Keratinocyte (primary cell): ENCODE measurements at regions not wholly inside any gene's neighbourhood (a gene's known extent, or its start where the extent isn't known, plus 50 kb on each side); places are given as distances from the start of the nearest gene placed in this dataset.

Experiments
- DNase-seq: peaks from one replicate; pipeline ENCODE4 v3.0.0-alpha.2; 2011; ENCODE audit warnings: low read depth, missing footprints, low spot score
- FAIRE-seq: peaks from 2 replicates; lab custom pipeline; 2011; peaks lifted over from hg19 to GRCh38; lab: Jason Lieb, UNC
- H2AFZ ChIP-seq: 2 replicates; pipeline ENCODE4 v1.6.0; 2012; ENCODE audit warnings: low read length, control low read depth, inconsistent platforms; ENCODE audit not compliant: control insufficient read depth
- H3K27ac ChIP-seq: 2 replicates; pipeline ENCODE4 v1.5.1; 2011; ENCODE audit warnings: low read length; ENCODE audit not compliant: control insufficient read depth, insufficient read depth
- H3K27me3 ChIP-seq: 3 replicates; pipeline ENCODE4 v1.6.0; 2011; ENCODE audit warnings: low read length; ENCODE audit not compliant: control insufficient read depth, insufficient read depth; ENCODE audit errors: extremely low read depth
- H3K36me3 ChIP-seq, 2 experiments: 2 replicates in 1 of 2; 3 replicates in 1 of 2; pipeline ENCODE4 v1.5.1; 2011; ENCODE audit warnings: low read length in 2 of 2, mild to moderate bottlenecking in 1 of 2; ENCODE audit not compliant: control insufficient read depth in 2 of 2, insufficient read depth in 2 of 2; ENCODE audit errors: extremely low read depth in 1 of 2
- H3K4me1 ChIP-seq: 3 replicates; pipeline ENCODE4 v1.5.1; 2011; ENCODE audit warnings: low read length; ENCODE audit not compliant: control insufficient read depth, insufficient read depth; ENCODE audit errors: extremely low read depth
- H3K4me2 ChIP-seq: 3 replicates; pipeline ENCODE4 v1.6.0; 2011; ENCODE audit warnings: low read depth, low read length; ENCODE audit not compliant: control insufficient read depth, insufficient read depth; ENCODE audit errors: extremely low read depth
- H3K4me3 ChIP-seq, 3 experiments: fragments of 200-600 bp in 1 of 3; sonication (generic) in 1 of 3; 2 replicates in 2 of 3; 3 replicates in 1 of 3; pipeline ENCODE4 v1.5.1; 2011 to 2016; ENCODE audit warnings: low read length in 3 of 3, mild to moderate bottlenecking in 3 of 3, control low read depth in 2 of 3, inconsistent platforms in 1 of 3, low read depth in 1 of 3, mixed read lengths in 1 of 3, mixed run types in 1 of 3, moderate library complexity in 1 of 3; ENCODE audit not compliant: control insufficient read depth in 2 of 3, insufficient read depth in 2 of 3; ENCODE audit errors: extremely low read depth in 1 of 3
- H3K79me2 ChIP-seq: 2 replicates; pipeline ENCODE4 v1.6.0; 2012; ENCODE audit warnings: low read length; ENCODE audit not compliant: control insufficient read depth, insufficient read depth
- H3K9ac ChIP-seq: 3 replicates; pipeline ENCODE4 v1.6.0; 2011; ENCODE audit warnings: low read length; ENCODE audit not compliant: control insufficient read depth, insufficient read depth; ENCODE audit errors: extremely low read depth
- H3K9me1 ChIP-seq: 3 replicates; pipeline ENCODE4 v1.6.0; 2011; ENCODE audit warnings: low read length; ENCODE audit not compliant: control insufficient read depth, insufficient read depth; ENCODE audit errors: extremely low read depth
- H3K9me3 ChIP-seq: 2 replicates; pipeline ENCODE4 v1.5.1; 2012; ENCODE audit warnings: low read depth, low read length; ENCODE audit not compliant: control insufficient read depth
- H4K20me1 ChIP-seq: 3 replicates; pipeline ENCODE4 v1.6.0; 2011; ENCODE audit warnings: low read length; ENCODE audit not compliant: control insufficient read depth, insufficient read depth; ENCODE audit errors: extremely low read depth
- CTCF ChIP-seq, 3 experiments: IDR thresholded peaks in 1 of 3; conservative IDR thresholded peaks in 1 of 3; optimal IDR thresholded peaks in 1 of 3; 2 replicates in 2 of 3; 3 replicates in 1 of 3; pipeline versions ENCODE3 to v1.5.1; 2011; ENCODE audit warnings: low read length in 3 of 3, mild to moderate bottlenecking in 3 of 3, moderate library complexity in 2 of 3, control low read depth in 1 of 3, inconsistent platforms in 1 of 3; ENCODE audit not compliant: insufficient read depth in 2 of 3; ENCODE audit errors: extremely low read depth in 1 of 3
- EZH2 ChIP-seq: IDR thresholded peaks from one replicate; pipeline ENCODE4 v1.6.1; 2012; ENCODE audit warnings: inconsistent platforms, mild to moderate bottlenecking, low read length, moderate library complexity
- dilution Hi-C: fragments of 300-500 bp; cut with MboI; formaldehyde crosslinking; loops from one replicate; pipeline ENCODE4 v1.7.0; 2020; ENCODE audit warnings: low sequenced_read_pairs; ENCODE audit not compliant: extremely low pct_ligation_motif_present

- Histone ChIP-seq H3K9me3 (no peaks in the 10 kb centered on the region), H4K20me1 (no peaks in the 10 kb centered on the region), H3K36me3 (no peaks in the 10 kb centered on the region), H3K27ac (no peak overlapping the region), H3K27me3 (no peaks in the 10 kb centered on the region), H3K4me2 (no peak overlapping the region), H3K4me3 (no peak overlapping the region), H2AFZ (no peak overlapping the region), H3K9ac (no peak overlapping the region), H3K4me1 (peaks cover 10% of the 10 kb centered on the region), H3K9me1 (no peaks in the 10 kb centered on the region), H3K79me2 (no peaks in the 10 kb centered on the region)
- no peak for DNase-seq
- dilution Hi-C loops = no loop called here
- FAIRE-seq = no peak
- no peak for TF ChIP-seq CTCF (optimal IDR thresholded peaks at IDR 0.05 in 1 of 3, IDR thresholded peaks at IDR 0.05 in 1 of 3, conservative IDR thresholded peaks at IDR 0.05 in 1 of 3; ENCODE audit: extremely low read depth in 1 of 3, insufficient read depth in 2 of 3, low read length in 3 of 3)
- TF ChIP-seq EZH2 = no peak
These were observed 260.2 kb upstream of the DYNLRB2 start for GRCh38 chr16:80280557-80280956.

GRCh38 chr16:80279656-80280055 is 261.1 kb upstream of the DYNLRB2 start:
- TF ChIP-seq CTCF (optimal IDR thresholded peaks at IDR 0.05 in 1 of 3, IDR thresholded peaks at IDR 0.05 in 1 of 3, conservative IDR thresholded peaks at IDR 0.05 in 1 of 3; ENCODE audit: extremely low read depth in 1 of 3, insufficient read depth in 2 of 3, low read length in 3 of 3) (no peak), EZH2 (no peak)
- peaks cover 10% of the 10 kb centered on the region for H3K4me1 ChIP-seq
- FAIRE-seq (no peak), DNase-seq (no peak)
- H3K9me3 ChIP-seq = no peaks in the 10 kb centered on the region
- no peaks in the 10 kb centered on the region for H3K9me1 ChIP-seq
- H4K20me1 ChIP-seq = no peaks in the 10 kb centered on the region
- no peaks in the 10 kb centered on the region for H3K79me2 ChIP-seq
- H3K9ac ChIP-seq = no peak overlapping the region
- dilution Hi-C loops = no loop called here
- no peak overlapping the region for H2AFZ ChIP-seq
- H3K4me2 ChIP-seq = no peak overlapping the region
- H3K4me3 ChIP-seq = no peak overlapping the region
- H3K36me3 ChIP-seq = no peaks in the 10 kb centered on the region
- no peak overlapping the region for H3K27ac ChIP-seq
- no peaks in the 10 kb centered on the region for H3K27me3 ChIP-seq
